ENCODE measurements at regions not wholly inside any gene's neighbourhood (a gene's known extent, or its start where the extent isn't known, plus 50 kb on each side); places are given as distances from the start of the nearest gene placed in this dataset.

DNA sequence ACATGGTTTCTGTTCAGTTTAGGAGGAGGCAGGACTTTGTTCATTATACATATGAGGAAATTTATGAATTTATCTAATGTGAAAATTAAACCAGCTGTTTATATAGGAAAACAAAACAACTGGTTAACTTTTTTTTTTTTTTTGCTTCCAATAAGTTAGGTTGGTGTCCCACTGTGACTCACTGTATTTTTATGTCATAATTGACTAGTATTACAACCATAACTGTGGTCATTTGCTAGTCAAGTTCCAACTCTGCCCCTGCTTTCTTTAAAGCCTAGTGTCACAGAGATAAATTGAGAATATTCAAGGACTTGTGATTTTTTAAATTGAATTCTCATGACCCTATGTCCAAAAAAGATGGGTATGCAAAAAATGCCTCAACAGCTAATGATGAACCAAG, 227.7 kb downstream of the BCAT1 start:
- DNase-seq = no peak

DNA sequence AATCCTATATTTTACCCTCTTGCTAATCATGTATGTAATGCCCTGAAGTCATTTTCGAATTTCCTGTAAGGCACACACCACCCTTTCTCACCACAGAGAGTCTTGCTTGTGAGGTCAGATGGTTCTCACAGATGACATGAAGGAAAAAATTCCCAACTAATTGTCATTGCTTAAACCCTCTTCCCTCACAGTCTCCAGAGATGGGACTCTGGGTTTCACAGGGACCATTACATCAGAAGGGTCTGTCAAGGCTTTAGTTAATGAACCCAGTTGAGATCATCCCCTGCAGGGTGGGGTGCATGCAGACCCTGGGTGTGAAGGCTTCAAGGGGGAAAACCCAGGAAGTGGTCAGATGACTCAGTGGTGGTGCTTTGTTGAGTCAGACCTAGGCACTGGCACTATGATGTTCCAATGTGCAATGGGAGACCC, 229.6 kb downstream of the BCAT1 start:
- DNase-seq = no peak

DNA sequence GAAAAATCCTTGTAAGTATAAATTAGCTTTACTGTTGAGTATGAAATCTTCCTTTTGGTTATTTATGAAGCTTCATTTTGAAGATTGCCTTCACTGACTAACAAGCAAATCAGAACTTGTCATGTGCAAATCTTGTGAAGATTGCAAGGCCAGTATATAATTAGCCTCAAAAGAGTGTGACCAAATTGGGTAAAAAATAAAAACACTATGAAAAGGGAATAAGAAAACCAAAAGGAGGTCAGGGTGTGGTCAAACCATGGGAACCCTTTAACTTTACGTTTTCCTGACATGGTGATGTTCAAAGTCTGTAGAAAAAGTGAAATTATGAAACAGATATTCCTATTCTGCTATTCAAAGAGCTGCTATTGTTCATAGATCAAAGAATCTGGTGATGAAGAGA, 230.3 kb downstream of the BCAT1 start:
- no peak for DNase-seq

DNA sequence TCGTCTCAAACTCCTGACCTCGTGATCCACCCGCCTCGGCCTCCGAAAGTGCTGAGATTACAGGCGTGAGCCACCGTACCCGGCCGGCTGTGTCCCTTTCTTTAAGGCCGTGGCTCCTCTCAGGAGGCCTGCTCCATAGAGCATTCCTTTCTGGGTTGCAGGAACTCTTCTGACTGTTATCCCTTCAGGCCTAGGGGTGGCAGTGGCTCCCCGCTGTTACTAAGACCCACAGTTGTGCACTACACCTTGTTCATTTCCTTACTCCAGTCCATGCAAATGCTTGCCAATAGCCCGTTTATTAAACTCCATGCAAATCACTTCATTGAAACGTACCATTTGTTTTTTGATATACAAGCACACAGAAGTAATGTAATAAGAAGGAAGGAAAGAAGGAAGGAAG, 234.7 kb downstream of the BCAT1 start:
- no peak for DNase-seq

DNA sequence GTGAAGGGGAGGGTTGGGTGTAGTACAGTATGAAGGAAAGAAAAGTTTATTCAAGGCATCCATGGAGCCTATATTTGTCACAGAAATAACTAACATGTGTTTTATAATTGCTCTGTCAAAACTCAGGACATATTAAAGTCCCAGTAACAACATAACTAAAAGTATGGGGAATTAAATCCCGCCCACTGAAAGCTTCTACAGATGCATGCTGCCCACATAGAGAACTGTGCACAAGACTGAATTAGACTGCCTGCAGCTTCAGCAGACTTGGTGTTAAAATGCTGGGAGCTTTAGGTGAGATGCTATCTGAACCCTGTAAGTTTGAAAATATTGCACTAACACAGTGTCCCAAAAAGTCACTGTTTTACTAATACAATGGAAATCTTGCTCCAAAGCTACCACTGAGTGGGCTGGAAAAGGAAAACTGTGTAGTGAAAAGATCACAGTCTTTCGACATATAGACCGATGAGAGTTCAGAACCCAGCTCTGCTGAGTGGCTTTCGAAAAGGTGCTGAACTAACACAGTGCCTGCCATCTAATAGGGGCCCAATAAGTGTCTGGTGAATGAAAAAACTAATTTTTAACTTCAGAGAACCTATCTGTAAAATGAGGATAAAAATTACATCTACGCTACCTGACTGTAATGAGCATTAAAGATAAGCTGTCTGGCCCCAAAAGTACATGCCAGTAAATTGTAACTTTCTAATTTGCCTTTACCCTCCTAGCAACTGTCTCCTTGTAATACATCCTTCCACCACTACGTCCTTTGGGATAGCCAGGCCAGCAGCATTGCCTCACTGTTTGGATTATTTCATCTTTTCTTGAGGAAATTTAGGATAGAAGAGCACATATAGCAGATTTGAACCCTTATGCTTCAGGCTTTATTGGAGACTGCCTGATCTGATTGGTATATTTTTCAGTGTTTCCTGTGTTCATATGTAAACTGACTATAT, 237.6 kb downstream of the BCAT1 start:
- no peak for DNase-seq

DNA sequence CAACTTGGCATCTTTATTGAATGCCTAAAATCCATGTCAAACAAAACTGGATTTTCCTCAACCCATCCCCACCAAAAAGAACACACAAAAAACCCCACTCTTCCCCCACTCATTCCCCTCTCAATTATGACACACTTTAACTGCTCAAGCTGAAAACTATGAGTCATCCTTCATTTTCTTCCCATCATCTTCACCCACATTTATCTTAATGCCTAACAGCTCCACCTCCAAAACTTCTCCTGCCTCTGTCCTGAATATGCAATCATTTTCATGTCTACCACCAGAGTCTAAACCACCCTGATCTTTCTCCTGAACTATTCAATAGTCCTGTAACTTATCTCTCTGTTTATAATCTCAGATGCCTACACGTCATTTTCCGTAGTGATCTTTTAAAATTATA, 239.7 kb downstream of the BCAT1 start:
- no peak for DNase-seq

DNA sequence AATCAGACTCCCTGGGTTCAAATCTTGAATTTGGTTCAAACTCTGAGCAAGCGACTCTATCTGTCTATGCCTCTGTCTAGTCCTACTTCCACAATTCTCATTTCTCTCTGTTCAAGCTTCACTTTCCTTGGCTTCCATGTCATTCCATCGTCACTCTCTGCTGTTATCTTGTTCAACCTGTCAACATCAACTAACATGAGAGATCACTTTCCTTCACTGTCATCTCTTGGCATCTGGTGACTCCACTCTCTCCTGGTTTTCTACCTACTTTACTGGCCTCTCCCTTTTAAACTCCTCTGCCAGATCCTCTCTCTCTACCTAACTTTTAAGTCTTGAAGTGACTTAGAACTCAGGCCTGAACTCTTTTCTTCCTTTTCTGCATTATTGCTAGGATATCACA, 240.2 kb downstream of the BCAT1 start:
- DNase-seq = no peak

DNA sequence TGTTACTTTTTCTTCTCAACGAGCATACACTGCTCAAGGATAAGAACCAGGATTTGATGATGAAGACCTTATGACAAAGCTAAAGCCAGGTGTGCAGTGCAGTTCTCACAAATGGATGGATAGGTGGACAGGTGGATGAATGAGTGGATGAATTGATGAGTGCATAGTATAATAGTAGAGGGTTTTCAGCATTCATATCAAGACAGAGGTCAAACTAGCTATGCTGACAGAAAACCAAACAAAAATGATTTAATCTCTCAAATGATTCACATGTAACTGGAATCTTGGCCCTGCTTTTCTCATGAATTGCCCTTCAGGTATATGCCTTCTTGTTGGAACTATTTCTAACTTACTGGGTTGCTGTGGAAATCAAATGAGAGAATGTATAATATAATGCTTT, 240.9 kb downstream of the BCAT1 start:
- no peak for DNase-seq

DNA sequence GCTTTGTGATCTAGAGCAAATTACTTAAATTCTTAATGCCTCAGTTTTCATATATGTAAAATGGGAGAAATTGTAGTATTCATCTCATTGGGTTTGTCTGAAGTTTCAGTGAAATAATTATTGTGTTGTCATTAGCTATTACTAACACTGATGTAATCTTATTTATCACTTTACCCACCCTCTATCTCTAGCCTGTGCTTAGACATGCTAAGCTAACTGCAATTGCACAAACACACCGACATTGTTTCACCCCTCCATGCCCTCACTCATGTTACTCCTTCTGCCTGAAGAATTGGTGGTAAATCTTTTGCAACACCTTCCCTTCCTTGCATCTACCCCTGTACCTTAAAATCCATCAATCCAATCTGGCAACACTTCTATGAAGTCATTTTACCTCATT, 241.6 kb downstream of the BCAT1 start:
- no peak for DNase-seq

DNA sequence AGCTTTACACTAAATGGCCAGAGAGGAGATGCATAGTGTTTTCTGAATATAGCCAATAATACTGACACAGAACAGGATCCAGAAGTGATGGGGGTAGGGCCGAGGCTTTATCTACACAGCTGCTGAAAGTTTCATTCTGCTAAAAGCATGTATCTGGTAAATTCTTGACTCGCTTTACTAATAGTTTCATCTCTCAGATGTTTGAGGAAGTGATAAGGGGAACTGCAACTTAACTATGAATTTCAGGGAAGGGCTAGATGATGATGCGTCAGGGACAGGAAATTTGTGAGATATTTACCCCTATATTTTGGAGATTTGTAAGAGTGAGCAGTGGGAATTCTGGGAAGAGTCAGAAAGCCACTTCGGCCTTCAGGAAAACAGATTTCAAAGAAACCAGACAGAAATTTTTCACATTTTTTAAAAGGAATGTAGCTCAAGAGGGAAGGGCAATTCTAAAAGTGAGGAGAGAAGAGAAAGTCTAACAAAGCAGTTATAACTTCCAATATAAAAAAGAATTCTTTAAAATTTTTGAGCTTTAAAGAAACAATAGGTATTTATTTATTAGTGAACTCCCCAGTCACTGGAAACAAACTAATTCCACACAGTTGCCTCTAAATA, 243.1 kb downstream of the BCAT1 start:
- no peak for DNase-seq

DNA sequence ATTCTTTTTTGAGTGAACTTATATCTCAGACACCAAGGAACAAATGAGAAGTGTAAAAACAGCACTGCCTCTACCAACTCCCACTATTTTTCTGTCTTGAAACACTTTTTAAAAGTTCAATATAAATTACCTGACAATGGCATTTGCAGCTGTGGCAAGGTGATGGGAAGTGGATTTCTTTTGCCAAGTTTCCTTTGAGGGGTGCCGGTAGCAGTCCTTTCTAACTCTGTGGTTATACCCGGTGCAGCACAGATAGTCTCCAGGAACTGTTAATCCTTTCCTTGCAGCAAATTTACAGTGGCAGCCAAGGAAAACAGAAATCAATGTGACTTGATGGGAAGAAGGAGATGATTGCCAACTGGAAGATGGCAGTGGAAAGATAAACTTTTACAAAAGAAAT, 243.7 kb downstream of the BCAT1 start:
- DNase-seq = no peak

DNA sequence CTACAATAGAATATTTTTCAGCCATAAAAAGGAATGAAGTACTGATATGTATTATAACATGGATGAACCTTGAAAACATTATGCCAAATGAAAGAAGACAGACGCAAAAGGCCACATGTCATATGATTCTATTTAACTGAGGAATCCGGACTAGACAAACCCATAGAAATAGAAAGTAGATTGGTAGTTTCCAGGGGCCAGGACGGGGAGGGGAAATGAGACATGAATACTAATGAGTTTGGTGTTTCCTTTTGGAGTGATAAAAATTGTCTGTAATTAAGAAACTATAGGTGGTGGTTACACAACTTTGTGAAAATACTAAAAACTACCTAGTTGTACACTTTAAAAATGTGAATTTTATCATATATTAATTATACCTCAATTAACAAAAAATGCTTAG, 247.6 kb downstream of the BCAT1 start:
- DNase-seq = no peak

DNA sequence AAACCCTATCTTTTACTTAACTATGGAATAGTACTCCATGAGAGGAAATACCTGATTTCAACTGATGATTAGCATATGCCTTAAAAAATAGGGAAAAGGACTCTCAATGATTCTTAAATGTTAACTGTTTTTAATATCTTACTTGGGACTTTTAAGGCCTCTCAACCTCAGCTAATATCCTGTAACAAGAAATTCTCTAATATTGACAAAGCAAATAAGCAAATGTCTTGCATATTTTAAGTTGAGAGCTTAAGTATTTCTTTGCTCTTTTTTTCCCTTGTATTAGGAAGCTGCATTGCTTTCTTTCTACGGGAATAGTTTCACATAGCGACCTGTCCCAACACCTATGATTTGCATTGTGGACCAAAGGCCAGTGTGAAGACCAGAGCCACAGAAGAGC, 249.9 kb downstream of the BCAT1 start:
- DNase-seq = no peak

DNA sequence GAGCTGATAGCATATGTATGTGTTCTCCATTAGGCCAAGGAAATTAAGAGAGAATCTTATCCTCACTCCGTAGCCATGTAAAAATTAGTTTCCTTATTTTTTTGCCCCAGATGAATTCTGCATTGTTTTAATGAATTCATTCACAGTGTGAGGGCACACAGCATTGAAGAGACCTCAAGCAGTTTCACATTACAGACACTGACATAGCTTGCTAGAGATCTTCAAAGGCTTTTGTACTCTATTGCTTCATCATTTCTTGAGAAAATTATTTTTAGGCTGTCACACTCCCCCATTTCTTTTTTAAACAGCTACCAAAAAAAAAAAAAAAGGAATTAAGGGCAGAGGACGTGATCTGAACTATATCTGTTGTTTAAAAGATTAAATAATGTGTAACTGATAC, 251.1 kb downstream of the BCAT1 start:
- no peak for DNase-seq

DNA sequence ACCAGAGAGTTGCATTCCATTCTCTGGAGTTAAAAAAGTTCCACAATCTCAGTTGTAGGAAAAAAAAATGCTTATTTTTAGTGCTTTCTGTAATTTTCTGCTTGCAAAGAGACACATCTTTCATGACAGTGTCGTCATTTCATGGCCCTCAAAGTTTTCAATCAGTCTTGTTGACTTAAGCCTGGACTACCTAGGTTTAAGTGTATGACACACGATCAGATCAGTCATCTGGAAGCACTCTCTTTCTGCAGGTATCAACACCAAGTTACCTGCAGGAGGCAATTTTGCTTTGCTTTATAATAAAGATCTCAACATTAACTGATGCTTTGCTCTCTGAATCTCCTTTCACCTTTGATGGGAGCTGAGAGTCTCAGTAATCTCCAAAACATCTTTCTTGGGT, 251.6 kb downstream of the BCAT1 start:
- DNase-seq = no peak

DNA sequence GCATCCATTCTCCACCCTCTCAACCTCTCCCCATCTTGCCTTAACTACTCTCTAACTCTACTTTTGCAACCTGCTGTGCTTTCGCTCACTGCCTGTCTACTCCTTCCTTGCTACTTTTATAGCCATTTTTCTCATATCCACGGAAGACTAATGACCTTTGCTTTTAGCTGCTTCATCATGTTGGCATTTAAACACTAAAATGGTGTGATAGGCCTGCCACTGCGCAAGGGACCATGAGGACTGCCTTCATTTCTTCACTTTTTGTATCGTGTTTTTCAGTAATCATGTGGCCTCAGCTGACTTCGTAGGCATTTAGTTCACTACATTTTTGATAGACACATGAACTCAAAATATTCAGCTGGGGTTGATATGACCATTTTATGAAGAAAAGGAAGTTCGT, 252.1 kb downstream of the BCAT1 start:
- no peak for DNase-seq

DNA sequence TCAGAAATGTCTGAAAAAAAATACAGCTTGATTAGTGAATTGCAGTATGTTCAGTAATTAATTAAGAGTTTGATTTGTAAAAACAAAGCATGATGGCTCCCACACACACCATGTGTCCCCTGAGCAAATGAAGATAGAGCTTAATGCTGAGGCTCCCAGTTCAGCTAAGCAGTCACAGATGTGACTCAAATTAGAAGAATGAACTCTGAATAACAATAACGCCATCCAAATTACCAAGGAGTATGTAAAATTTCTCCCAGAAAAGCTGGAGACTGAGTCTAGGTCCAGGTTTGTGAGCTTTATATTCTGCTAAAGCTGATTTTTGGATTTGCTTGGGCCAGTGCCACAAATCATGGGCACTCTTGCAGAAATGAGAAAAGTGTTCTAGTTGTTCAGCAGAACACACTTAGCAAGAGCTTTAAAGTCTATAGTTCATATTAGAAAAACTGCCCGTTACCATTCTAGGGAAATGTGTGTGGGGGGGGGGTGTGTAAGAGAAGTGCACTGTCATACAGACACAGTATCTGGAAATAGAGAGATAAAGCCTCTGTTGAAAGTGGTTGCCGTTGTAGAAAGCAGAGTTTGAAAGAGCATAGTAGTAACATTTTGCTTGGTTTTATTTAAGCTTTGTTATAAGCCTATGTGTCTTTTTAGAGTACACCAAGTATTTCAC, 253.1 kb downstream of the BCAT1 start:
- DNase-seq = no peak

DNA sequence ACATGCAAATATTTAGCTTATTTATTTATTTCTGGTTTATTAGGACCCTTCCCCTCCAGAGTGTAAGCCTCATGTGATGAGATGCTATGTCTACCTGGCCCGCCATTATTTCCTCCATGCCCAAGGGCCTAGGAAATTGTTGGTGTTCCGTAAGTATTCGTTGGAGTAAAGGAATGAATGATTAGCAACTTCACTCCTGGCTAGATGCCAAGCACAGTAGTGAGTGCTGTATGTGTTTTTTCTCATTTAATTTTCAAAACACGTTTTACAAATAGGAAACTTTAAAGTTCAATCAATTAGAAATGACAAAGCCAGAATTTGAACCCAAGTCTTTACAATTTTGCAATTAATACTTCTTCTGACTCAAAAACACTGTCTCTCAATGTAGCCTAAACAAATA, 253.8 kb downstream of the BCAT1 start:
- DNase-seq = no peak

DNA sequence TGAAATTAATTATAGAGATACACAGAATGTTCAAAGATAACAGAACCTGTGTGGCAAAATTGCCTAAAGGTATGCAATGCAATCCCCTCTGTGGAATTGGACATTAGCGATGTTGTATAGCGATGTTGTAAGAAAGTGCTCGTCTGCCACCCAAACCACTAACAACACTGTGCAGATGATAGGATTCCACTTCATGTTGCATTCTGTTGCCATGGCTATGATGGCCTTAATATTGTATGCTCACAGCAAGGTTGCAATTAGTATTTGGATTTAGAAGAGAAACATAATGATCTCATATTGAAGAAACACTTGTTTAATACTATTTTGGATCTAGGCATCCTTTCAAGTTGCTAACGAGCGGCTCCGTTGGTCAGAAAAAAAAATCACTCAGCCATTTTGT, 260.3 kb downstream of the BCAT1 start:
- no peak for DNase-seq

DNA sequence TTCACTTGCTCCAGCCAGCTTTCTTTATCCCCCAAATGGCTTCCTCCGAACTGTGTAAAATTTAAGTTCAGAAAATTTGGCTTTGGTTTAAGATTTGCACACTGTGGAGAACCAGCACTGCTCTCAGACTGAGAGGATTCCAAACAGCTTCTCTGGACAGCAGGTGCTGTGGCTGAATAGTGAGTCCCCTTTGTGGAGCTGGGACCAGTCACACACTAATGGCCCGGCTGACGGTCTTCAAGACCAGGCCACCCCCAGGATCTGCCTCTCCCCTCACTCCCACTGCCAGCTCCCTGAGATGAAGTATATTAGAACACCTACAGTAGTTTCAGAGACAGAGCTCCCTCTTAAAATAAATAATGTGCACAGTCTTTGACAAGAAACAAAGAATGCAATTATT, 267.3 kb downstream of the BCAT1 start:
- DNase-seq = no peak

DNA sequence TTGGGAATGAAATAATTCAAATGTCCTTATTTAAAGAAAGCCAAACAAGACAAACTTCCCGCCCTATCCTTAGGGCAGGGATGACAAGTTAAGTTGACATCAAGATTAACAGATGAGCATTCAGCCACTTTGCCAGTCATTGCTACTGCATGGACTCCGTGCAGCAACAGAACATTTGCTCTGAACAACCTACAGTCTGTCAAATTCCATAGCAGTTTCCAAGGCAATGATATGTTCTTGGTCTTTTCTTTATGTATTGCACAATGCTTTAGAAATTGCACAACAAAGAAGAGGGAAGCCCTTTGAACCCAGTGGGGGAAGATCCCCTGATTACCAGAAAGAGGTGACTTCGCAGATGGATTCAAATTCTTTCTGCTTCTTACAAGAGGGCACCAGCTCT, 269.8 kb downstream of the BCAT1 start:
- no peak for DNase-seq

DNA sequence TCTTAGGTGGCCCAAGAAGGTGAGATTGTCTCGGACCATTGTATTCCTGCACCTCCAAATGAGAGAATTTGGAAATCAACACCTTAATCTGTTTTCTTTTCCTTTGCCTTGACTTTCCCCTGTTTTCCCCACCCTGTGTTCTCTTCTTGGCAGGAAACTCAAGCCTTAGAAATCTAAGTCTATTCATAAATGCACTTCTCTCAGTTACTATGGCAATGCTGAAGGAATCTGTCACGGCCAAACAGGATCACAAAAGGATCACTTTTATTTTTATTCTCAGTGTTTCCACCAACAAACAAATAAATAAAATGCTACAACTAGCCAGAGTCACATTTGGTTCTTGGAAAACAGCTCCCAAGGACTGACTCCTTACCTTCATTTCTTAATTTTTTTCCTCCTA, 270.5 kb downstream of the BCAT1 start:
- no peak for DNase-seq

DNA sequence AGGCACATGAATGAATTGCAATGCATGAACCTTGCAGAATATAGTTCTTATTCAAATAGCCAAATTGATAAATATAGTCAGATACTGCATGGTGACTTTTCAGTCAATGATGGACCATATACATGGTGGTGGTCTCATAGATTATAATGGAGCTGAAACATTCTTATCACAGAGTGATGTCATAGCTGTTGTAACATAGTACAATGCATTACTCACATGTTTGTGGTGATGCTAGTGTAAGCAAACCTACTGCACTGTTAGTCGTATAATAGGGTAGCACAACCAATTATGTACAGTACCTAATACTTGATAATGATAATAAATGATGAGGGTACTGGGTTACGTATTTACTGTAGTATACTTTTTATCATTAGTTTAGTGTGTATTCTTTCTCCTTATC, 280.3 kb downstream of the BCAT1 start:
- no peak for DNase-seq
